Activated naive CD4-positive, alpha-beta T cell treated with anti-CD3 and anti-CD28 coated beads, Interleukin-2, amount 10 ng/mL, durations not matched to agents 7 days and 5 days (primary cell): ENCODE measurements at regions not wholly inside any gene's neighbourhood (a gene's known extent, or its start where the extent isn't known, plus 50 kb on each side); places are given as distances from the start of the nearest gene placed in this dataset.

Source experiments
- CTCF ChIA-PET: fragments of 350-600 bp; sonication (Branson Sonifier 250); formaldehyde crosslinking; loops from one replicate; lab custom pipeline; 2021; ENCODE audit warnings: antibody characterized with exemption; lab: Charles Lee
- DNase-seq: peaks from one replicate; pipeline ENCODE4 v3.0.0-alpha.2; 2020
- H3K27ac Mint-ChIP-seq: one replicate; pipeline ENCODE4 v1.8.0; 2021; ENCODE audit warnings: mild to moderate bottlenecking, moderate library complexity, mixed read lengths
- H3K27me3 Mint-ChIP-seq: one replicate; pipeline ENCODE4 v1.8.0; 2021; ENCODE audit warnings: mild to moderate bottlenecking, mixed read lengths
- H3K36me3 Mint-ChIP-seq: one replicate; pipeline ENCODE4 v1.8.0; 2021; ENCODE audit warnings: mixed read lengths
- H3K4me1 Mint-ChIP-seq: one replicate; pipeline ENCODE4 v1.8.0; 2021; ENCODE audit warnings: mixed read lengths
- H3K4me3 Mint-ChIP-seq: one replicate; pipeline ENCODE4 v1.8.0; 2021; ENCODE audit warnings: mild to moderate bottlenecking, moderate library complexity, mixed read lengths
- H3K9me3 Mint-ChIP-seq: one replicate; pipeline ENCODE4 v1.8.0; 2021; ENCODE audit warnings: mixed read lengths

- Mint-ChIP-seq H3K9me3 (no peaks in the 10 kb centered on the region), H3K4me1 (no peaks in the 10 kb centered on the region), H3K36me3 (no peaks in the 10 kb centered on the region), H3K27ac (no peak overlapping the region), H3K4me3 (no peak overlapping the region), H3K27me3 (no peaks in the 10 kb centered on the region)
- DNase-seq, result no peak
- CTCF ChIA-PET, result no interaction called here
These were observed 448.8 kb downstream of the TXNL1 start for GRCh38 chr18:56189615-56190014.

- CTCF ChIA-PET, result no interaction called here
- no peaks in the 10 kb centered on the region for H3K4me1 Mint-ChIP-seq
- no peak for DNase-seq
- H3K4me3 Mint-ChIP-seq, result no peak overlapping the region
- no peaks in the 10 kb centered on the region for H3K36me3 Mint-ChIP-seq
- H3K27me3 Mint-ChIP-seq, result no peaks in the 10 kb centered on the region
- H3K9me3 Mint-ChIP-seq, result no peaks in the 10 kb centered on the region
- H3K27ac Mint-ChIP-seq, result no peak overlapping the region
These were observed 449.7 kb downstream of the TXNL1 start for GRCh38 chr18:56188529-56189275.

GRCh38 chr18:56186319-56186718, 452.1 kb downstream of the TXNL1 start:
- Mint-ChIP-seq H3K4me1 (no peaks in the 10 kb centered on the region), H3K27me3 (no peaks in the 10 kb centered on the region), H3K36me3 (no peaks in the 10 kb centered on the region), H3K9me3 (no peaks in the 10 kb centered on the region), H3K27ac (no peak overlapping the region), H3K4me3 (no peak overlapping the region)
- CTCF ChIA-PET, result no interaction called here
- no peak for DNase-seq

- H3K36me3 Mint-ChIP-seq, result no peaks in the 10 kb centered on the region
- DNase-seq, result no peak
- CTCF ChIA-PET, result no interaction called here
- H3K27me3 Mint-ChIP-seq, result no peaks in the 10 kb centered on the region
- no peak overlapping the region for H3K4me3 Mint-ChIP-seq
- no peak overlapping the region for H3K27ac Mint-ChIP-seq
- no peaks in the 10 kb centered on the region for H3K9me3 Mint-ChIP-seq
- H3K4me1 Mint-ChIP-seq, result no peaks in the 10 kb centered on the region
These were observed 453.3 kb downstream of the TXNL1 start for GRCh38 chr18:56185126-56185525.

GRCh38 chr18:56176751-56177150, 461.6 kb downstream of the TXNL1 start:
- Mint-ChIP-seq H3K36me3 (no peaks in the 10 kb centered on the region), H3K4me1 (no peaks in the 10 kb centered on the region), H3K9me3 (no peaks in the 10 kb centered on the region), H3K27ac (no peak overlapping the region), H3K27me3 (no peaks in the 10 kb centered on the region), H3K4me3 (no peak overlapping the region)
- CTCF ChIA-PET, result no interaction called here
- DNase-seq, result no peak

GRCh38 chr18:56175330-56176001, 462.9 kb downstream of the TXNL1 start:
- Mint-ChIP-seq H3K9me3 (no peaks in the 10 kb centered on the region), H3K27ac (no peak overlapping the region), H3K4me1 (no peaks in the 10 kb centered on the region), H3K27me3 (no peaks in the 10 kb centered on the region), H3K4me3 (no peak overlapping the region), H3K36me3 (no peaks in the 10 kb centered on the region)
- CTCF ChIA-PET, result no interaction called here
- DNase-seq, result no peak

GRCh38 chr18:56173542-56174220, 464.7 kb downstream of the TXNL1 start:
- CTCF ChIA-PET, result no interaction called here
- no peak overlapping the region for H3K27ac Mint-ChIP-seq
- no peak for DNase-seq
- no peaks in the 10 kb centered on the region for H3K9me3 Mint-ChIP-seq
- no peak overlapping the region for H3K4me3 Mint-ChIP-seq
- no peaks in the 10 kb centered on the region for H3K27me3 Mint-ChIP-seq
- no peaks in the 10 kb centered on the region for H3K36me3 Mint-ChIP-seq
- no peaks in the 10 kb centered on the region for H3K4me1 Mint-ChIP-seq

GRCh38 chr18:56172527-56172926, 465.9 kb downstream of the TXNL1 start:
- Mint-ChIP-seq H3K27me3 (no peaks in the 10 kb centered on the region), H3K4me3 (no peak overlapping the region), H3K9me3 (no peaks in the 10 kb centered on the region), H3K27ac (no peak overlapping the region), H3K4me1 (no peaks in the 10 kb centered on the region), H3K36me3 (no peaks in the 10 kb centered on the region)
- no peak for DNase-seq
- CTCF ChIA-PET, result no interaction called here

- no peak overlapping the region for H3K27ac Mint-ChIP-seq
- no peaks in the 10 kb centered on the region for H3K36me3 Mint-ChIP-seq
- H3K27me3 Mint-ChIP-seq, result no peaks in the 10 kb centered on the region
- CTCF ChIA-PET, result no interaction called here
- no peak overlapping the region for H3K4me3 Mint-ChIP-seq
- no peaks in the 10 kb centered on the region for H3K4me1 Mint-ChIP-seq
- no peaks in the 10 kb centered on the region for H3K9me3 Mint-ChIP-seq
- DNase-seq, result no peak
These were observed 466.5 kb downstream of the TXNL1 start for GRCh38 chr18:56171848-56172247.

- Mint-ChIP-seq H3K9me3 (no peaks in the 10 kb centered on the region), H3K36me3 (no peaks in the 10 kb centered on the region), H3K27me3 (no peaks in the 10 kb centered on the region), H3K27ac (no peak overlapping the region), H3K4me1 (no peaks in the 10 kb centered on the region), H3K4me3 (no peak overlapping the region)
- CTCF ChIA-PET, result no interaction called here
- DNase-seq, result no peak
These were observed 470.2 kb downstream of the TXNL1 start for GRCh38 chr18:56168049-56168781.

- H3K27me3 Mint-ChIP-seq, result no peaks in the 10 kb centered on the region
- no peaks in the 10 kb centered on the region for H3K9me3 Mint-ChIP-seq
- no peak overlapping the region for H3K4me3 Mint-ChIP-seq
- CTCF ChIA-PET, result no interaction called here
- no peak overlapping the region for H3K27ac Mint-ChIP-seq
- DNase-seq, result no peak
- no peaks in the 10 kb centered on the region for H3K4me1 Mint-ChIP-seq
- no peaks in the 10 kb centered on the region for H3K36me3 Mint-ChIP-seq
These were observed 471.0 kb downstream of the TXNL1 start for GRCh38 chr18:56167366-56167765.

- H3K4me1 Mint-ChIP-seq, result no peaks in the 10 kb centered on the region
- no peak overlapping the region for H3K27ac Mint-ChIP-seq
- CTCF ChIA-PET, result no interaction called here
- no peaks in the 10 kb centered on the region for H3K36me3 Mint-ChIP-seq
- H3K27me3 Mint-ChIP-seq, result no peaks in the 10 kb centered on the region
- no peaks in the 10 kb centered on the region for H3K9me3 Mint-ChIP-seq
- no peak for DNase-seq
- H3K4me3 Mint-ChIP-seq, result no peak overlapping the region
These were observed 471.5 kb downstream of the TXNL1 start for GRCh38 chr18:56166914-56167313.

- CTCF ChIA-PET, result no interaction called here
- Mint-ChIP-seq H3K9me3 (no peaks in the 10 kb centered on the region), H3K4me1 (no peaks in the 10 kb centered on the region), H3K36me3 (no peaks in the 10 kb centered on the region), H3K27me3 (no peaks in the 10 kb centered on the region), H3K27ac (no peak overlapping the region), H3K4me3 (no peak overlapping the region)
- DNase-seq, result no peak
These were observed 472.6 kb downstream of the TXNL1 start for GRCh38 chr18:56165601-56166355.
